Adipose tissue (tissue), 3 donors: ENCODE measurements at regions not wholly inside any gene's neighbourhood (a gene's known extent, or its start where the extent isn't known, plus 50 kb on each side); places are given as distances from the start of the nearest gene placed in this dataset.
A peak's percentile ranks its signal among the peaks of the same experiment; 100 is the strongest.
"Not testable (repeated sequence)": the region's sequence is repeated elsewhere in the genome, so short reads cannot be mapped to it uniquely, and the experiment has no call there.

Experiments used
- H3K27ac ChIP-seq: one replicate; pipeline ENCODE4 v1.5.1; 2013; ENCODE audit warnings: low read depth, low read length
- WGBS, 3 donors: extraction: QIAGEN DNeasy Blood & Tissue Kit; methylation state at CpG; one replicate each; pipeline ENCODE4 v1.1.7; 2013; 5-methylcytosine and 5-hydroxymethylcytosine counted together
- donor health status: healthy with polysubstance abuse.
- donor health status: Bipolar disorder and iron deficiency.
- donor health status: healthy.

DNA sequence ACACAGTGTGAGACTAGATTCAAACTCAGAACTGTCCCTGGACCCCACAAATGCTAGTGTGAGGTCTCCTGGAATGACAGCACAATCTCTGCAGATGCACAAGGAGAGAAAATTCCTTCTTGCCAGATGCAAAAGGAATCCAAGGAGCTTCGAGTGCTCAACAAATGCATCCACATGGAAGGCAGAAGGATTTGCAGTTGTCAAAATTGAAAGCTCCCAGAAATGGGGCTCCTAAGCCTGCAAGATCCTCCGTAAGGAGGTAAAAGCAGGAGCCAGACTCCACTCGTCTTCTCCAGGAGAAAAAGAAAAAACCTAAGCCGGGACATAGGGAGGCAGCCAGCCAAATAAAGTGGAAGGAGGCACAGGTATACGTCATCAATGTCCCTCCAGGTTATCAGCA is 355.0 kb upstream of the KLHL29 start:
- whole genome bisulfite sequencing, 3 donors = 45 to 73% (median 68%) methylated on average over 5 of the region's 5 CpGs
- H3K27ac ChIP-seq = no peak overlapping the region

DNA sequence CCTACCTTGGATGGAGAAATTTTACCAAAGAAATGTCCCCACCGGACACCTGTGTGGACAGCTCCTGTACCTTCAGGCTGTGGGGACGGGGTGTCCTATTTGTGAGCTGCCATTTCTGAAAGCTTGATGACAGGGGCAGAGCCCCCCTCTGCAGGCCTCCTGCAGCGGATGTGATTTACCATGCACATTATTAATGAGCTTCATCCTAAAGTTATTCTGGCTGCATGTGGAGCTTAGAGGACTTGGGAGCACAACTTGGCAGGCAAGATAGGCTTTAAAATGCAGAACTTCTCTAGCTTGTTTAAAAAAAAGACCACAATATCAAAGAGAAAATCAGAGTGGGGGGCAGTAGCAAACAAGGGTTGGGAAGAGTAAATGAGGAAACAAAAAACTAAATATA is 350.0 kb upstream of the KLHL29 start:
- 63 to 85% (median 81%) methylated on average over 3 of the region's 3 CpGs for WGBS, 3 donors
- no peak overlapping the region for H3K27ac ChIP-seq

GRCh38 chr2:23036629-23037028 is 348.4 kb upstream of the KLHL29 start:
- no peak overlapping the region for H3K27ac ChIP-seq
- 54 to 81% (median 65%) methylated on average over 2 of the region's 2 CpGs for WGBS, 3 donors

DNA sequence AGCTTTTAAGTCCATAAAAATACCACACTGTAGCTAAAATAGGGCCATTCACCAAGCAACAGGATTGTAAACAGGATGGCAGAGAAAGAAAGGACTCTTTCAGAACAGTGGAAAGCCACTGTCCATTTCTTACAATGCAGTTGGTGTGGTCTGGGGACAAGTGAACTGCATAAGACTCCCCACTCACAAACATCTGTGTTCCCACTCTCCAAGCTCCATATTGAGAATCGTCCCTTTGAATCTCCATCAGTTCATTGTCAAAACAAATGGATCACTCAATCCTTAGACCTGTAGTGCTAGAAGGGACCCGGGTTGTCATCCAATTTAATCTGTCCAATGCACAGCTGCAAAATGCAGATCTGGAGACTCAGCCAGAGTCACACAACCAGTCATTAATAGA is 347.4 kb upstream of the KLHL29 start:
- 79 to 80% (median 80%) methylated on average over 2 of the region's 2 CpGs for WGBS, 3 donors
- no peak overlapping the region for H3K27ac ChIP-seq

GRCh38 chr2:23041443-23041842 is 343.5 kb upstream of the KLHL29 start:
- 6 to 28% (median 26%) methylated on average over 1 of the region's 1 CpG for WGBS, 3 donors
- no peak overlapping the region for H3K27ac ChIP-seq

GRCh38 chr2:23042216-23042906 is 342.6 kb upstream of the KLHL29 start:
- 37 to 57% (median 46%) methylated on average over 7 of the region's 7 CpGs for WGBS, 3 donors
- H3K27ac ChIP-seq = peak overlapping the region; percentile 29

GRCh38 chr2:23050388-23050787 is 334.6 kb upstream of the KLHL29 start:
- WGBS, 3 donors = 74 to 93% (median 91%) methylated on average over 2 of the region's 2 CpGs
- H3K27ac ChIP-seq = no peak overlapping the region

GRCh38 chr2:23053601-23054000 is 331.4 kb upstream of the KLHL29 start:
- H3K27ac ChIP-seq = no peak overlapping the region
- WGBS, 3 donors = 65 to 79% (median 68%) methylated on average over 2 of the region's 2 CpGs

DNA sequence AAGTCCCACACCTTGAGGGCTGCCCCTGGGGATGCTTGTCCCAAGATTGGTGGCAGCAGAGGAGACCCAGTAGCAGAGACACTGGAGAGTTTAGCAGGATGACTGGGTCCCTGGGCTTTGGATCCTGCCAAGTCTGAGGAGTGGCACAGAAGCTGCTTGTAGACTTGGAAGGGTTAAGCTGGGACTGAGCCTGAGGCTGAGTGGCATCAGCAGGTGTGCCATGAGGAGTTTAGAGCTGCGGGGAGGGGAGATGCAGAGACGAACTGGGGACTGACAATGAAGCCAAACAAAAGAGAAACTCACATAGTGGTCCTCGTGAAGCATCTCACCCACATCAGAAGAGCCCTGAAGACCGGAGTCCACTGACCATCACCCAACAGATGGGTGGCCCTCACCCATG is 329.7 kb upstream of the KLHL29 start:
- WGBS, 3 donors = 58 to 88% (median 76%) methylated on average over 4 of the region's 4 CpGs
- no peak overlapping the region for H3K27ac ChIP-seq

- WGBS, 3 donors = 74 to 88% (median 83%) methylated on average over 4 of the region's 4 CpGs
- H3K27ac ChIP-seq = not testable (repeated sequence)
Measured at GRCh38 chr2:23056846-23057245, 328.1 kb upstream of the KLHL29 start.

DNA sequence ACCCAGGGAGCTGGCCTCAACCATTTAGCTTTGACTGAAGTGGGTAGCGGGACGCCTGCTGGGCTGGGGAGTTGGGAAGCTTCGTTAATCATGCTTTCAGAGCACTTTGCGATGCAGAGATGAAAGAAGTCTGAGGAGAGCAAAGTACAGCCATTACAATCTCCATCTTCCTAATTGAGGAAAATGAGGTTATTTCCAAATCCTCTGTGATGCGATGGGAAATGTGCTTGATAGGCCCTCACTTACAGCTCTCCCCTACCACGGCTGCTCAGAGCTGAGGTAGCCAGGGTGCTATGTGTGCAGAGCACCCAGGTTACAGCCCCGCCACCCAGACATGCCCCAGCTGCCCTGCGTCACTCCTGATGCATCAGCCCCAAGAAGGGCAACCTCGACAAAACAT is 326.5 kb upstream of the KLHL29 start:
- H3K27ac ChIP-seq = no peak overlapping the region
- 74 to 91% (median 85%) methylated on average over 9 of the region's 9 CpGs for WGBS, 3 donors

DNA sequence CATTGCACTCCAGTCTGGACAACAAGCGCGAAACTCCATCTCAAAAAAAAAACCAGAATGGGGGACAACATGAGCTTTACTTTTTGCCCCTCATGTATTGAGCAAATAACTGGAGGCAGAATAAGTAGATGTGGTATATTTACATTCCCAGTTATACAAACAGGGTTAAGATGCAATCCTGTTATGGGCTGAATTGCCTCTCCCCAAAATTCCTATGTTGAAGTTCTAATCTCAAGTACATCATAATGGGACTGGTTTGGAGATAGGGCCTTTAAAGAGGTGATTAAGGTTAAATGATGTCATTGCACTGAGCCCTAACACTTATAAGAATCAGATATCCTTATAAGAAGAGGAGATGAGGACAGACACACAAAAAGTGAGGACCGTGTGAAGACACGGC is 319.8 kb upstream of the KLHL29 start:
- H3K27ac ChIP-seq = no peak overlapping the region
- 93 to 98% (median 93%) methylated on average over 4 of the region's 4 CpGs for WGBS, 3 donors

DNA sequence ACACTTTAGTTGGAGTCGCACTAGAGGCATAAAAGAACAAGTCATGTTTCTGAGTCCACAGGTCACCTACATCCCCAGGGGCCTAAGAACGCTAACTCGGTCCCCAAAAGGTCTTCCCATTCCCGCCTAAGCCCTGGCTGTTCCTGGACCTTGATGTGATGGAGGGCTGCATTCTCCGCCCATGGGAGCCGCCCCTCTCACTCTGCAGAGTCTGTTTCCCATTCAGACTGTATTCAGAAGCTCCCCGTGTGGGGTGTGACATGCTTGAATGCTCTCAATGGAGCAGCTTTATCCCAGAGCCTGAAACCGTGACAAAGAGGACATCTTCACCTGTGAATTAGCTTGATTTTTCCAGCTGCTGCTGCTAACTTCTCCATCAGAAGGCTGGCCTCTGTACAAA is 319.0 kb upstream of the KLHL29 start:
- 68 to 87% (median 80%) methylated on average over 8 of the region's 8 CpGs for whole genome bisulfite sequencing, 3 donors

GRCh38 chr2:23066686-23067085 is 318.3 kb upstream of the KLHL29 start:
- WGBS, 3 donors = 59 to 87% (median 83%) methylated on average over 3 of the region's 3 CpGs
- no peak overlapping the region for H3K27ac ChIP-seq

More for the DNA sequence above, 319.0 kb upstream of the KLHL29 start:
- no peak overlapping the region for H3K27ac ChIP-seq

GRCh38 chr2:23069156-23069555 is 315.8 kb upstream of the KLHL29 start:
- 84 to 92% (median 91%) methylated on average over 3 of the region's 3 CpGs for WGBS, 3 donors
- H3K27ac ChIP-seq = no peak overlapping the region

DNA sequence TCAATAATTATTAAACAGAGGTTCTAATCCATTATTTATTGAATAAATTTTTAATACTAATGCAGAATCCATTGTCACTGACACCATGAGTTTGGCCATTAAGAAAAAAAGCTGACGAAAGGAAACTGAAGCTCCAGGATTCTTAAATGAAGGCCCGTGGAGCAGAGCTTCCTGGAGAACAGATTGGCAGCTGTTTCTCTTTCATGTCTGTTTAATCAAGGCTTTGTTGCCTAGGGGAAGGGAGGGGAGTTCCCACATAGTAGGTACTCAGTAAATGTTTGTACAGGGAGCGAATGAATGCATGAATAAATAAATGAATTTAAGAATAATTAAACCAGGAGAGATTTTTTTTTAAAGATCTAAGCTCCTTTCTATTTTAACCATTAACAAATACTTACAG is 315.1 kb upstream of the KLHL29 start:
- H3K27ac ChIP-seq = no peak overlapping the region
- WGBS, 3 donors = 29 to 65% (median 57%) methylated on average over 3 of the region's 3 CpGs

GRCh38 chr2:23073056-23073455 is 311.9 kb upstream of the KLHL29 start:
- H3K27ac ChIP-seq = no peak overlapping the region

DNA sequence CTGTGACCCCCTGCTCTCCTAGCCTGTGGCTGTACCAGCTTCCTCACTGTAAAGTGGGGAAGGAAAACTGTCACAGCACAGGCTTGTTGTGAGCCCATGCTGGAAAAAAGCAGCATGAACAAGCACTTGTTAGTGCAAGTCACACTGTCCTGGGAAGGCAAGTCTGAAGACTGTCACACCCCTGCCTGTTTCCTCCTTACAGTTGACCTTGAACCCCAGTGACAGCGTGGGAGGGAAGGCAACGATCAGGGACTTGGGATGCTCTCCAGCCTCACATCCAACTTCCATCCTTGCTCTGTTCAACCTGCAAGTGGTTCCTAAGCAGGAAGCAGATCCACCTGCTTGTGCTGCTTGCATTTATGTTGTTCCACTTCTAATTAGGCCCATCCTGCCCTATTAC is 311.3 kb upstream of the KLHL29 start:
- no peak overlapping the region for H3K27ac ChIP-seq
- WGBS, 3 donors = 38 to 49% (median 43%) methylated on average over 2 of the region's 2 CpGs

DNA sequence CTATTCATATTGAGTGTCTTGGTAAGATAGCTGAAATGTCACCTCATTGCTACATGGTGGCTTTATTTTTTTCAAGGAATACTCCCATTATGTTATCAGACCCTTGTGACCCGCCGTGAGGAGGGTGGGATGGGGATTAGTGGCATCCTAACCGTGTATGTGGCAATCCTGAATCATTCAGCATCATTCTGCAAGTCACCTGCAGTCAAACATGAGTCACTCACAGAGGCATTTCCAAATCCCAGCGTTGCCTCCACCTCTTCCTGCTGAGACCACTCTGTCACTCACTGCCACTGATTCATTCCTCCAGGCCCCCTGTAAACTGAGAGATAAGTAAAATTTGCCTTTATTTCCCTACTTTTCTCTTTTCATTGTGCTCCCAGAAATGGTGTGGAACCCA is 307.4 kb upstream of the KLHL29 start:
- WGBS, 3 donors = 46 to 67% (median 66%) methylated on average over 4 of the region's 4 CpGs
- no peak overlapping the region for H3K27ac ChIP-seq

GRCh38 chr2:23078784-23079434 is 306.1 kb upstream of the KLHL29 start:
- WGBS, 3 donors = 26 to 49% (median 46%) methylated on average over 4 of the region's 4 CpGs
- no peak overlapping the region for H3K27ac ChIP-seq
